IPS-15b (cell line): ENCODE measurements at regions not wholly inside any gene's neighbourhood (a gene's known extent, or its start where the extent isn't known, plus 50 kb on each side); places are given as distances from the start of the nearest gene placed in this dataset.

Experiments
- H3K27me3 ChIP-seq: one replicate; pipeline ENCODE4 v1.6.1; 2013; ENCODE audit warnings: low read length; ENCODE audit not compliant: control insufficient read depth, insufficient read depth
- H3K36me3 ChIP-seq: one replicate; pipeline ENCODE4 v1.6.1; 2013; ENCODE audit warnings: low read length; ENCODE audit not compliant: control insufficient read depth, insufficient read depth
- H3K4me1 ChIP-seq: one replicate; pipeline ENCODE4 v1.6.1; 2013; ENCODE audit warnings: mild to moderate bottlenecking, low read length; ENCODE audit not compliant: control insufficient read depth, insufficient read depth
- H3K4me3 ChIP-seq: one replicate; pipeline ENCODE4 v1.5.1; 2013; ENCODE audit warnings: low read depth, low read length
- H3K9ac ChIP-seq: one replicate; pipeline ENCODE4 v1.6.1; 2013; ENCODE audit warnings: low read depth, mild to moderate bottlenecking, low read length
- H3K9me3 ChIP-seq: one replicate; pipeline ENCODE4 v1.6.1; 2013; ENCODE audit warnings: mild to moderate bottlenecking, low read length; ENCODE audit not compliant: control insufficient read depth, insufficient read depth

DNA sequence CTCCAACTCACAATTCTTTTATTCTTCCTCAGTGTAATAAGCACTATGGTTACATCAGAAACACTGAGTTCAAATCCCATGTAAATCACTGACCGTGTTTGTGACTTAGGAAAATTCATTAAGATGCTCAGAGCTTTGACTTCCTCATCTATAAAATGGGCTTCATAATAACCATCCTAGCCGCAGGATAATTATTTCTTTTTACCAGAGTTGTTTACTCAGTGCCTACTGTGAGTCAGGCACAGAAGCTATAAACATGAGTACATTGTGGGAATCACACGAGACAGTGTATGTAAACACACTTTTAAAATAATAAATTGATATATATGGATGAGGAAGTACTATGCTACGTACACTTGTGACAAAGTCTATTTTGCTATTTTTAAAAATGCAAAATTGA is 296.3 kb upstream of the TENM3 start:
- H3K4me1 ChIP-seq: peaks cover 15% of the 10 kb centered on the region
- H3K27me3 ChIP-seq: no peaks in the 10 kb centered on the region
- H3K9ac ChIP-seq: no peak overlapping the region
- no peaks in the 10 kb centered on the region for H3K36me3 ChIP-seq
- H3K9me3 ChIP-seq: no peaks in the 10 kb centered on the region
- no peak overlapping the region for H3K4me3 ChIP-seq

DNA sequence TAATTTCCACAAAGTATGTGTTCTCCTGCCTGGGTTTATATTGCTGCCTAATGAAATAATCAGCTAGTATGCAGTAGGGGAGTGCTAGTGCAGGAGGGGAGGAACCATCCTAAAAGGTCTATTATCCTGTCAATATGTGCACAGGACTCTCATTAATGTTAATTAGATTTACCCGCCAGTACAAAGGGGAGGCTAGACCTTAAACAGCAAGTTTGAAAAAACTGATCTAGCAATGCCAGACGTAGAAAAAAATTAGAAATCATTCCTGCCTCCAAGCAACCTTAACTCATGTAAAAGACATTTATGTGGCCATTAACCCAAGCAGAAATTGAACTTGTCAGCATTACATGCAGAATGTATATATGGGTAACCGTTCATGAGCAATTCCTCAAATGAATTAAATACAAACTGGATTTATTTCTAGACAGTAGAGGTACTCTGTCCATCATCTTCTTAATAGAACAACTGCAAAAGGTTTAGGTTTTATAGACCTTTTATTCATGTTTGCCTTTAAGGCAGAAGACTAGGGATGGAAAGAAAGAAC is 294.3 kb upstream of the TENM3 start:
- H3K9ac ChIP-seq: no peak overlapping the region
- H3K9me3 ChIP-seq: no peaks in the 10 kb centered on the region
- H3K27me3 ChIP-seq: no peaks in the 10 kb centered on the region
- no peaks in the 10 kb centered on the region for H3K36me3 ChIP-seq
- H3K4me1 ChIP-seq: peaks cover 15% of the 10 kb centered on the region
- no peak overlapping the region for H3K4me3 ChIP-seq

DNA sequence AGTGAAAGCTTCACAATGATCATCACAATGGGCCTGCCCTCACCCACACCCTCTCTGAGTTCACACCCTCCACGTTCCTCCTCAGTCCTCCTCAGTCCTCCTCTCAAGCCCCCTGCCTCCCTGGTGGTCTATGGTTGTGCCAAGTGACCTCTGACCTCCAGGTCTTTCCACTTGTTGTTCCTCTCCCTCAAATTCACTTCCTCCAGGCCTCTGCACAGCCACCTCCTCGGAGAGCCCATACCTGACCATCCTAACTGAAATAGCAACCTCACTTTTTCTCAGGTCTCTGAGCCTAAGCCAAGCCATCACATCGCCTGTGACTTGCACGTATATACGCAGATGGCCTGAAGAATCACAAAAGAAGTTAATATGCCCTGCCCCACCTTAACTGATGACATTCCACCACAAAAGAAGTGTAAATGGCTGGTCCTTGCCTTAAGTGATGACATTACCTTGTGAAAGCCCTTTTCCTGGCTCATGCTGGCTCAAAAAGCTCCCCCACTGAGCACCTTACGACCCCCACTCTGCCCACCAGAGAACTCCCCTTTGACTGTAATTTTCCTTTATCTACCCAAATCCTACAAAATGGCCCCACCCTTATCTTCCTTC is 293.4 kb upstream of the TENM3 start:
- Histone ChIP-seq H3K4me1 (peaks cover 15% of the 10 kb centered on the region), H3K9ac (peak overlapping the region; percentile 80), H3K9me3 (no peaks in the 10 kb centered on the region), H3K4me3 (peak overlapping the region; percentile 10), H3K27me3 (no peaks in the 10 kb centered on the region), H3K36me3 (no peaks in the 10 kb centered on the region)

DNA sequence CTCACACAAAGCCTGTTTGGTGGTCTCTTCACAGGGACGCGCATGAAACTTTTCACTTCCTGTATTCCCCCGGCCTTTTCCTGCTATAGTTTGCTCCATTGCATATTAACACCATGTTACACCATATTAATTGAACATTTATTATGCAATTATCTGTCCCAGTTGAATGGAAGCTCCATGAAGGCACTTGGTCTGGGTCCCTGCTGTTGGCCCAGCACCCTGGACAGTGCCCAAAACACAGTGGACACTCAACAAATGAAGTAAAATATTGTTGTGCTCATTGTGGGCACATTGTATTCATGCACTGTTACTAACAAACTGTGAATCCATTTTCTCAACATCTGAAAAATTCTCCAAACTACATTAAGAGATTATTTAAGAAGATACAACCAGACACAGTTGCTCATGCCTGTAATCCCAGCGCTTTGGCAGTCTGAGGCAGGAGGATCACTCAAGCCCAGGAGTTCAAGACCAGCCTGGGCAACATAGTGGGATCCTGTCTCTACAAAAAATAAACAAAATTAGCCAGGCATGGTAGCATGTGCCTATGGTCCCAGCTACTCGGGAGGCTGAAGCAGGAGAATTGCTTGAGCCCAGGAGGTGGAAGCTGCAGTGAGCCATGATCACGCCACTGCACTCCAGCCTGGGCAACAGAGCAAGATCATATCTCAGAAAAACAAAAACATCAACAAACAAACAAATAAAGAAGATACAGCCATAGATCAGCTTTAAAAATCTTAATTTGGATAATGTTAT is 292.7 kb upstream of the TENM3 start:
- H3K27me3 ChIP-seq: no peaks in the 10 kb centered on the region
- no peak overlapping the region for H3K4me3 ChIP-seq
- peak overlapping the region; percentile 62 for H3K9ac ChIP-seq
- H3K36me3 ChIP-seq: no peaks in the 10 kb centered on the region
- no peaks in the 10 kb centered on the region for H3K9me3 ChIP-seq
- H3K4me1 ChIP-seq: peaks cover 15% of the 10 kb centered on the region

DNA sequence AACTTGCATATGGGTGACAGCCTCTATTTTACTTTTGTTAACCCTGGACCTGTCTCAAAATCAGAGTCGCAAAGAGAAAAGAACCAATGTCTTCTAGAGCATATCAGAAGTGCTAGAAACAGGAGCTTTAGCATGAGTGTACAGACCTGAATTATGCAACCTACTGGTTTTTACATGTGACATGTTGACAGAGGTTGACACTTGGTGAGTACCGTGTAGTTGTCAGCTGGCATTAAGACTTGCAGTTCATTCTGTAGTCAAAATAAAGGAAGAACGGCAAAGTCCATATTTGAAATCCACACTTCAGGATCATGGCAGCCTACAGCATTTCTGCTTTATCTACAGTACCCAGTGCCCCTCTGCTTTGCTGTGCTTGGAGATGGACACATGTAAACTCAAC is 291.9 kb upstream of the TENM3 start:
- Histone ChIP-seq H3K27me3 (no peaks in the 10 kb centered on the region), H3K4me3 (no peak overlapping the region), H3K9me3 (no peaks in the 10 kb centered on the region), H3K4me1 (peaks cover 15% of the 10 kb centered on the region), H3K36me3 (no peaks in the 10 kb centered on the region), H3K9ac (no peak overlapping the region)

DNA sequence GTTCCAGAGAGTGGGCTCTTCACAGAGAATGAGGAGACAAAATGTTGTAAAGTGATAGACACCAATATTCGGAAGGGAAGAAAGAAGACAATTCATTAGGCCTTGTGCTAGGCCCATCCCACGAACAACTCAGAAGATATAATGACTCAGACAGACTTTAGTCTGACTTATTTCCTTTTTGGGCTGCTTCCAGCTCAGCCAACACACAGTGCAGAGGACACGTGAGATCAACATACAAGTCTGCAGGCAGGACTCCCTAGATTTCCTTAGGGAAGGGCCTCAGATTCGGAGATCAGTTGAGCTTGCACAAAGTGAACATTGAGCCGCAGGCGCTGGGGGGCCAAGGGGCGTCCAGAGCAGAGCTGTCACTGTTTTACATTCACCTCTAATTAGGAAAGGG is 290.7 kb upstream of the TENM3 start:
- Histone ChIP-seq H3K36me3 (no peaks in the 10 kb centered on the region), H3K9me3 (no peaks in the 10 kb centered on the region), H3K4me3 (no peak overlapping the region), H3K9ac (no peak overlapping the region), H3K27me3 (no peaks in the 10 kb centered on the region), H3K4me1 (peaks cover 15% of the 10 kb centered on the region)

DNA sequence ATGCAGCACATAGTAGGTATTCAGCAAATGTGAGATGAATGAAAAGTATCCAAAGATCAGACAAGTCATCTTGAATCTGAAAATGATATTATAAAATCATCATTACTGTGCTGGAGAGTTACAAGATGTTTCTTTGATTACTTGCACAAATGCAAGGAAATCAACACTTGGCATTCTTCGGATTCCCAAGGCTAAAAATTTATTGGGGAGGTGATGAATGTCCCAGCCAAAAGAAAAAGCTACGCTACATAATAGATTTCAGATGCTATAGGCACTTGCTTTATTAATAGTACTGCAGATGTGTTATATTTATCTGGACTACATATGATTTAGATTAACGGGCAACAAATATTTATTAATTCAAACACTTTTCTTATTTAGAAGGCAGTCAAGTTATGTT is 286.7 kb upstream of the TENM3 start:
- Histone ChIP-seq H3K36me3 (no peaks in the 10 kb centered on the region), H3K9me3 (no peaks in the 10 kb centered on the region), H3K27me3 (no peaks in the 10 kb centered on the region), H3K9ac (no peak overlapping the region), H3K4me3 (no peak overlapping the region), H3K4me1 (no peaks in the 10 kb centered on the region)

DNA sequence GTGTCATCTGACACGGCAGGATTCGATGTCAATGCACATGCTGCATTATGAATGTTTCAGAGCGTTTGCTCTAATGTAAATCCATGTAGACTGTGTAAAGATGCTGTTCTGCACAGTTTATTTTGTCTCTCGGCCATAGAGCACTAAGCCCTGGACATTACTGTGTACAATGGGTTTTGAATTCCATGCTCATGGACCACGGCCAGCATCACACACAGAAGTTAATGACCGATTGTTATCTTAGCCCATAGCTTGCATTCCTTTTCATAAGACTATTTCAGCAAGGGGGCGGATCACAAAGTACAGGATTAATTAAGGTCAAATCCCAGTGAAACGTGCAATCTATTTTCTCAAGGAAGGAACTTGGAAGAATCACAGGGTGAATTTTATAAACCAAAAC is 286.1 kb upstream of the TENM3 start:
- H3K36me3 ChIP-seq: no peaks in the 10 kb centered on the region
- H3K9me3 ChIP-seq: no peaks in the 10 kb centered on the region
- no peak overlapping the region for H3K9ac ChIP-seq
- H3K27me3 ChIP-seq: no peaks in the 10 kb centered on the region
- H3K4me3 ChIP-seq: no peak overlapping the region
- no peaks in the 10 kb centered on the region for H3K4me1 ChIP-seq

DNA sequence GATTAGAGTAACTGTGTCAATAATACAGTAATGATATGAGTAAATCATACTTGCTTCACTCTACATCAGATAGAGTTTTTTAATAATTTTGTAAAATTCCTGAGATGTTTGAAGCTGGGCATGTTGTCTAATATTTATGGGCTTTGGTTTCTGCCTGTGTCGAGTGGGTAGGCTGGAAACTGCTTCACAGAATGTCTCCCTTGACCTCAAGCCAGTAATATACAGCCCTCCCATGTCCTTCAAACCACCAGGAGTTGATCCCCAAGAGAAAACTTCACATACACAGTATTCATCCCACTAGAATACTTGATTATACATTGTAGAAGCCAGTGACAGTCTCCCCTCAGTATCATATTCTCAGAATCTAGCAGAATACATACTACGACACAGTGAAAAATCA is 284.8 kb upstream of the TENM3 start:
- Histone ChIP-seq H3K9ac (no peak overlapping the region), H3K4me1 (no peaks in the 10 kb centered on the region), H3K27me3 (no peaks in the 10 kb centered on the region), H3K9me3 (no peaks in the 10 kb centered on the region), H3K36me3 (no peaks in the 10 kb centered on the region), H3K4me3 (no peak overlapping the region)

DNA sequence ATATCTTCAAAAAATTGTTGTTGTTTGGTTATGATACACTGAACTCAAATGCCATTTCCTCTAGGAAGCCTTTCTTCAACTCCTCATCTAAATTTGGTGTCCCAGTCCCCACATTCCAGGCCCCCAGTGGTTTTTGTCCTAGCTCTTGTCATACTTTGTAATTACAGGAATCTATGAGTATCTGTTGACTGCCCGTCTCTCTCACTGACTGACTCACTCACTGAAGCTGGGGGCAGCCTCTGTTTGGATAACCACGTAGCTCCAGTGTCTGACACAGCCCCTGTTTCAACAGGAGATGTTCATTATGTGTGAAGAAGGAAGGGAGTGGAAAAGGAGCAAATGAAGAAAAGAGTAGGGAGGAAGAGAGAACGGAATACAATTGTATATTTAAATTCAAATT is 284.1 kb upstream of the TENM3 start:
- H3K27me3 ChIP-seq: no peaks in the 10 kb centered on the region

DNA sequence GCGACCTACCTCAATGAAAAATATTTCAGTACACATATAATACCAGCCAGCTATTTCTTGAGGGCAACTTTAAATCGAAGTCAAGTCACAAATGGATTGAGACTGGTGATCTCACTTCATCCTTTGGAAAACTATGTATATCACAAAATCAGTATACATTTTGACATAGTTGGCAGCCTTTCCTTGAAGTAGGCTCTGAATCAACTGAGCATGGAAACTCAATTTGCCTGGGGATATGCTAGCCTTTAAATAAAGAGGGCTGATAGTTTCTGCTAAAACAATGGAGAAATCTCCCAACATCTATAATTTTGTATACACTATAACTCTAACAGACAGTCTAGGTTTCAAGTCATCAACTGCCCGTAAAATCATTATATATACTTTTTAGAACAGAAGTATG is 282.8 kb upstream of the TENM3 start:
- Histone ChIP-seq H3K4me1 (no peaks in the 10 kb centered on the region), H3K9ac (no peak overlapping the region), H3K9me3 (no peaks in the 10 kb centered on the region), H3K4me3 (no peak overlapping the region), H3K36me3 (no peaks in the 10 kb centered on the region), H3K27me3 (no peaks in the 10 kb centered on the region)

More for the DNA sequence above, 284.1 kb upstream of the TENM3 start:
- no peaks in the 10 kb centered on the region for H3K4me1 ChIP-seq
- H3K9ac ChIP-seq: no peak overlapping the region
- H3K36me3 ChIP-seq: no peaks in the 10 kb centered on the region
- no peaks in the 10 kb centered on the region for H3K9me3 ChIP-seq
- no peak overlapping the region for H3K4me3 ChIP-seq

DNA sequence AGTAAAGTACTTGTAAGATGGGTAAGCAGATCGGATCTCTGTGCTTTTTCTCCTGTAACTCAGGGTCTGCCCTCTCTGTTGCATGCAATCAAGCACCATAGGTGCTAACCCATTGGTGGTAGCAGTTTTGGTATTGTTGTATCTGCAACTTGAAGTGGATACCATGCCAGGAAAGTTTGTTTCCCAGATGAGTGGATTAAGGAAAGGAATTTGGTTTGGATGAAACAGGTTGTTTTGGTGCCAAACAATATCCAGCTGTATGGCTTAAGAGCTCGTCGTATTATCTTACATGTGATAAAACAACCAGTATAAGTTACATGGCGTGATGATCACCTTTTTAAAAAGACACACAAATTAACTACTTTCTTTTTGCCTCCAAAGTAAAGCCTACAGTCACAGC is 280.9 kb upstream of the TENM3 start:
- H3K9me3 ChIP-seq: no peaks in the 10 kb centered on the region

More for the DNA sequence above, 280.9 kb upstream of the TENM3 start:
- H3K4me1 ChIP-seq: no peaks in the 10 kb centered on the region
- no peaks in the 10 kb centered on the region for H3K36me3 ChIP-seq
- no peaks in the 10 kb centered on the region for H3K27me3 ChIP-seq
- H3K9ac ChIP-seq: no peak overlapping the region
- H3K4me3 ChIP-seq: no peak overlapping the region
